ENCODE measurements at regions not wholly inside any gene's neighbourhood (a gene's known extent, or its start where the extent isn't known, plus 50 kb on each side); places are given as distances from the start of the nearest gene placed in this dataset.
A peak's percentile ranks its signal among the peaks of the same experiment; 100 is the strongest.
"Not testable (repeated sequence)": the region's sequence is repeated elsewhere in the genome, so short reads cannot be mapped to it uniquely, and the experiment has no call there.

- no peak for DNase-seq
Observed at GRCh38 chr18:65279668-65280305, 471.0 kb upstream of the CDH7 start.

- no peak for DNase-seq
Observed at GRCh38 chr18:65278939-65279667, 471.7 kb upstream of the CDH7 start.

GRCh38 chr18:65269375-65269774 lies 481.4 kb upstream of the CDH7 start:
- no peak for DNase-seq

GRCh38 chr18:65265761-65266160 lies 485.1 kb upstream of the CDH7 start:
- no peak for DNase-seq

GRCh38 chr18:65260030-65260429 lies 490.8 kb upstream of the CDH7 start:
- no peak for DNase-seq

GRCh38 chr18:65259403-65259802 lies 491.4 kb upstream of the CDH7 start:
- DNase-seq = no peak

- DNase-seq = no peak
Observed at GRCh38 chr18:65257149-65257548, 493.7 kb upstream of the CDH7 start.

GRCh38 chr18:65255417-65255816 lies 495.4 kb upstream of the CDH7 start:
- DNase-seq = no peak

- DNase-seq = no peak
Observed at GRCh38 chr18:65239787-65240186, 511.0 kb upstream of the CDH7 start.

- DNase-seq = peak; percentile 18
Observed at GRCh38 chr18:65235966-65236624, 514.7 kb upstream of the CDH7 start.

- DNase-seq = no peak
Observed at GRCh38 chr18:65230311-65230710, 520.5 kb upstream of the CDH7 start.

GRCh38 chr18:65227970-65228369 lies 522.8 kb upstream of the CDH7 start:
- DNase-seq = no peak

GRCh38 chr18:65221736-65222135 lies 529.1 kb upstream of the CDH7 start:
- DNase-seq = no peak

- DNase-seq = no peak
Observed at GRCh38 chr18:65221115-65221514, 529.7 kb upstream of the CDH7 start.

GRCh38 chr18:65215865-65216466 lies 534.8 kb upstream of the CDH7 start:
- DNase-seq = no peak

GRCh38 chr18:65214456-65214855 lies 536.4 kb upstream of the CDH7 start:
- DNase-seq = no peak

GRCh38 chr18:65206551-65207260 lies 544.1 kb upstream of the CDH7 start:
- no peak for DNase-seq

GRCh38 chr18:65202091-65202490 lies 548.7 kb upstream of the CDH7 start:
- no peak for DNase-seq

- DNase-seq = no peak
Observed at GRCh38 chr18:65175681-65176080, 575.1 kb upstream of the CDH7 start.

GRCh38 chr18:65162086-65162485 lies 588.7 kb upstream of the CDH7 start:
- DNase-seq = not testable (repeated sequence)

GRCh38 chr18:65146482-65147021 lies 604.3 kb upstream of the CDH7 start:
- no peak for DNase-seq

- no peak for DNase-seq
Observed at GRCh38 chr18:65145312-65145711, 605.5 kb upstream of the CDH7 start.

GRCh38 chr18:65133610-65134009 lies 617.2 kb upstream of the CDH7 start:
- DNase-seq = no peak
